ENCODE measurements at regions not wholly inside any gene's neighbourhood (a gene's known extent, or its start where the extent isn't known, plus 50 kb on each side); places are given as distances from the start of the nearest gene placed in this dataset.

GRCh38 chr9:38234479-38235170 lies 157.9 kb upstream of the ALDH1B1 start:
- TF ChIP-seq POLR2A (IDR thresholded peaks at IDR 0.05; ENCODE audit: low read depth, low read length) (no peak), POLR2AphosphoS5 (IDR thresholded peaks at IDR 0.05; ENCODE audit: low read depth, low read length) (no peak), SPI1 (IDR thresholded peaks at IDR 0.05; ENCODE audit: low read depth, low read length) (no peak), PAX5 (IDR thresholded peaks at IDR 0.05; ENCODE audit: insufficient read depth, low read length, severe bottlenecking) (no peak)
